ENCODE measurements at regions not wholly inside any gene's neighbourhood (a gene's known extent, or its start where the extent isn't known, plus 50 kb on each side); places are given as distances from the start of the nearest gene placed in this dataset.
"Not testable (repeated sequence)": the region's sequence is repeated elsewhere in the genome, so short reads cannot be mapped to it uniquely, and the experiment has no call there.

DNA sequence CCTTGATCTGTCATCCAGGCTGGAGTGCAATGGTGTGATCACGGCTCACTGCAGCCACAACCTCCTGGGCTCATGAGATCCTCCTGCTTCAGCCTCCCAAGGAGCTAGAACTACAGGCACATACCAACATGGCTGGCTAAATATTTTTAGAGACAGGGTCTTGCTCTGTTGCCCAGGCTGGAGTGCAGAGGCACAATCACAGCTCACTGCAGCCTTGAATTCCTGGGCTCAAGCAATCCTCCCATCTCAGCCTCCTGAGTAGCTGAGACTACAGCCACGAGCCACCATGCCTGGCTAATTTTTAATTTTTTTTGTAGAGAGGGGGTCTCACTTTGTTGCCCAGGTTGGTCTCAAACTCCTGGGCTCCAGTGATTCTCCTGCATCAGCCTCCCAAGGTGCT is 106.3 kb upstream of the ZNF536 start:
- not testable (repeated sequence) for H3K9me3 Mint-ChIP-seq; DNase-seq; H3K36me3 Mint-ChIP-seq (ENCODE audit: low read depth); H3K4me3 Mint-ChIP-seq; ATAC-seq; H3K27ac Mint-ChIP-seq; H3K4me1 Mint-ChIP-seq
- H3K27me3 Mint-ChIP-seq, result peaks cover 15% of the 10 kb centered on the region

- Mint-ChIP-seq H3K27ac (no peak overlapping the region), H3K36me3 (ENCODE audit: low read depth) (no peaks in the 10 kb centered on the region)
- ATAC-seq, result no peak
Observed at GRCh38 chr19:30266687-30267086, 105.5 kb upstream of the ZNF536 start.

DNA sequence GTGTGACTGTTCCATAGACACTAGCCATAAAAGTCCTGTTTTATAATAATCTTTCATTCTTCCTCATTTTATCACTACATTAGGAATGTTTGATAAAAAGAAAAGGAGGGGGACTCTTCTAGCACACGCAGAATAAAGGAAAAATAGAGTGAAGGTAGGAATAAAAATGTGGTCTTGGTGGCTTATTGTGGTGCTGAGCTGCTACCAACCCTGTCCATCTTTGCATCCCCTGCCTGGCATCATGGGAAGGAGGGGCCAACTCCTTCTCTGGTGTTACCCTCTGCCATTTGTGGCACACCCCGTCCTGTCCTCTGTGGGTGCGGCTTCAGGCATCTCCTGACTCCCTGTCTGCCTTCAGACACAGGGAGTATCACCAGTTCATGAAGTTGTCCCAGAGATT is 104.9 kb upstream of the ZNF536 start:
- peaks cover 5% of the 10 kb centered on the region for H3K9me3 Mint-ChIP-seq
- ATAC-seq, result no peak
- peaks cover 15% of the 10 kb centered on the region for H3K27me3 Mint-ChIP-seq
- no peak for DNase-seq
- H3K4me1 Mint-ChIP-seq, result no peaks in the 10 kb centered on the region
- no peak overlapping the region for H3K4me3 Mint-ChIP-seq
- no peaks in the 10 kb centered on the region for H3K36me3 Mint-ChIP-seq (ENCODE audit: low read depth)
- H3K27ac Mint-ChIP-seq, result no peak overlapping the region

More at GRCh38 chr19:30266687-30267086, 105.5 kb upstream of the ZNF536 start:
- no peak for DNase-seq
- H3K4me1 Mint-ChIP-seq, result no peaks in the 10 kb centered on the region
- no peak overlapping the region for H3K4me3 Mint-ChIP-seq
- peaks cover 4% of the 10 kb centered on the region for H3K9me3 Mint-ChIP-seq
- peaks cover 15% of the 10 kb centered on the region for H3K27me3 Mint-ChIP-seq

GRCh38 chr19:30268601-30269000 is 103.6 kb upstream of the ZNF536 start:
- Mint-ChIP-seq H3K4me3 (no peak overlapping the region), H3K4me1 (no peaks in the 10 kb centered on the region), H3K36me3 (ENCODE audit: low read depth) (no peaks in the 10 kb centered on the region), H3K27ac (no peak overlapping the region), H3K27me3 (peaks cover 17% of the 10 kb centered on the region), H3K9me3 (peaks cover 15% of the 10 kb centered on the region)
- DNase-seq (no peak), ATAC-seq (no peak)

GRCh38 chr19:30269638-30270037 is 102.5 kb upstream of the ZNF536 start:
- no peaks in the 10 kb centered on the region for H3K36me3 Mint-ChIP-seq (ENCODE audit: low read depth)
- no peak overlapping the region for H3K27ac Mint-ChIP-seq
- no peak for ATAC-seq
- peaks cover 13% of the 10 kb centered on the region for H3K27me3 Mint-ChIP-seq
- H3K4me1 Mint-ChIP-seq, result no peaks in the 10 kb centered on the region
- no peak for DNase-seq
- no peak overlapping the region for H3K4me3 Mint-ChIP-seq
- H3K9me3 Mint-ChIP-seq, result peaks cover 16% of the 10 kb centered on the region

- no peak overlapping the region for H3K4me3 Mint-ChIP-seq
- no peak for DNase-seq
- ATAC-seq, result no peak
- H3K27ac Mint-ChIP-seq, result no peak overlapping the region
- no peaks in the 10 kb centered on the region for H3K4me1 Mint-ChIP-seq
- H3K36me3 Mint-ChIP-seq (ENCODE audit: low read depth), result no peaks in the 10 kb centered on the region
- H3K9me3 Mint-ChIP-seq, result peaks cover 16% of the 10 kb centered on the region
- peaks cover 3% of the 10 kb centered on the region for H3K27me3 Mint-ChIP-seq
Observed at GRCh38 chr19:30271816-30272215, 100.4 kb upstream of the ZNF536 start.

- H3K36me3 Mint-ChIP-seq (ENCODE audit: low read depth), result no peaks in the 10 kb centered on the region
- no peaks in the 10 kb centered on the region for H3K4me1 Mint-ChIP-seq
- H3K4me3 Mint-ChIP-seq, result no peak overlapping the region
- H3K9me3 Mint-ChIP-seq, result peaks cover 16% of the 10 kb centered on the region
- no peak overlapping the region for H3K27ac Mint-ChIP-seq
- no peak for ATAC-seq
- DNase-seq, result no peak
- peaks cover 2% of the 10 kb centered on the region for H3K27me3 Mint-ChIP-seq
Observed at GRCh38 chr19:30272554-30272953, 99.6 kb upstream of the ZNF536 start.

DNA sequence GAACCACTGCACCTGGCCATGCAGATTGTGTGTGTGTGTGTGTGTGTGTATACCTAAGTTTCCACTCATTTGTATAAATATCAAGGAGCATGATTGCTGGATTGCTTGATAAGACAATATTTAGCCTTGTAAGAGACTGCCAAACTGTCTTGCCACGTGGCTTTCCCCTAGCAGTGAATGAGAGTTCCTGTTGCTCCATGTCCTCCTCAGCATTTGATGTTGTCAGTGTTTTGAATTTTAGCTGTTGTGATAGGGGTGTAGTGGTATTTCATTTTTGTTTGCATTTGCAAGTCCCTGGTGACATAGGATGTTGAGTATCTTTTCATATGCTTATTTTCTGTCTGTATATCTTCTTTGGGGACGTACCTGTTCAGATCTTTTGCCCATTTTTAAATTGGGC is 99.0 kb upstream of the ZNF536 start:
- ATAC-seq (no peak), DNase-seq (no peak)
- Mint-ChIP-seq H3K4me1 (no peaks in the 10 kb centered on the region), H3K27me3 (peaks cover 2% of the 10 kb centered on the region), H3K9me3 (peaks cover 16% of the 10 kb centered on the region), H3K36me3 (ENCODE audit: low read depth) (no peaks in the 10 kb centered on the region), H3K27ac (no peak overlapping the region), H3K4me3 (no peak overlapping the region)

- Mint-ChIP-seq H3K27ac (no peak overlapping the region), H3K9me3 (peaks cover 13% of the 10 kb centered on the region), H3K4me1 (no peaks in the 10 kb centered on the region), H3K4me3 (no peak overlapping the region), H3K36me3 (ENCODE audit: low read depth) (no peaks in the 10 kb centered on the region), H3K27me3 (peaks cover 2% of the 10 kb centered on the region)
- ATAC-seq (no peak), DNase-seq (no peak)
Observed at GRCh38 chr19:30274987-30275386, 97.2 kb upstream of the ZNF536 start.

GRCh38 chr19:30276011-30276882 is 95.9 kb upstream of the ZNF536 start:
- no peaks in the 10 kb centered on the region for H3K36me3 Mint-ChIP-seq (ENCODE audit: low read depth)

GRCh38 chr19:30276883-30277280 is 95.3 kb upstream of the ZNF536 start:
- no peak overlapping the region for H3K27ac Mint-ChIP-seq
- H3K36me3 Mint-ChIP-seq (ENCODE audit: low read depth), result no peaks in the 10 kb centered on the region
- peaks cover 2% of the 10 kb centered on the region for H3K27me3 Mint-ChIP-seq
- H3K9me3 Mint-ChIP-seq, result peaks cover 13% of the 10 kb centered on the region
- no peak overlapping the region for H3K4me3 Mint-ChIP-seq
- ATAC-seq (no peak), DNase-seq (no peak)
- no peaks in the 10 kb centered on the region for H3K4me1 Mint-ChIP-seq

More at GRCh38 chr19:30276011-30276882, 95.9 kb upstream of the ZNF536 start:
- DNase-seq, result no peak
- Mint-ChIP-seq H3K4me1 (no peaks in the 10 kb centered on the region), H3K27ac (no peak overlapping the region), H3K27me3 (peaks cover 2% of the 10 kb centered on the region), H3K4me3 (no peak overlapping the region), H3K9me3 (peaks cover 13% of the 10 kb centered on the region)
- no peak for ATAC-seq

- H3K27me3 Mint-ChIP-seq, result peaks cover 3% of the 10 kb centered on the region
- ATAC-seq, result no peak
Observed at GRCh38 chr19:30277941-30278881, 94.0 kb upstream of the ZNF536 start.

DNA sequence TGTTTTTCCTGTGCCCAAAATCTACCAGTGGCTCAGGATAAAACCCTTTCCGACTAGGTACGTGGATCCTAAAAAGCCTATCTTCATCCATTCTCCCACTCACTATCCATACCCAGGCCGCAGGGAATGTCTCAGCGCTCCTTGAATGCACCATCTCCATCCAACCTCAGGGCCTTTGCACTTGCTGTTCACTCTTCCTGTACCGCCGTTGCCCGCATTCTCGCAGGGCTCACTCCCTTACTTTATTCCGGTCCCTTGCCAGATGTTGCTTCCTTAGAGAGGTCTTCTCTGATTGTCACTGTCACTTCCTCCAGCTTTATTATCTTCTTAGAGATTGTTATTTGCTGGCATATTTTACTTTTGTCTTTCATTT is 93.3 kb upstream of the ZNF536 start:
- no peaks in the 10 kb centered on the region for H3K4me1 Mint-ChIP-seq
- H3K27me3 Mint-ChIP-seq, result peaks cover 3% of the 10 kb centered on the region
- H3K27ac Mint-ChIP-seq, result no peak overlapping the region
- DNase-seq (no peak), ATAC-seq (no peak)
- no peaks in the 10 kb centered on the region for H3K36me3 Mint-ChIP-seq (ENCODE audit: low read depth)
- H3K4me3 Mint-ChIP-seq, result no peak overlapping the region
- no peaks in the 10 kb centered on the region for H3K9me3 Mint-ChIP-seq

More at GRCh38 chr19:30277941-30278881, 94.0 kb upstream of the ZNF536 start:
- Mint-ChIP-seq H3K27ac (no peak overlapping the region), H3K4me1 (no peaks in the 10 kb centered on the region), H3K4me3 (no peak overlapping the region), H3K9me3 (peaks cover 5% of the 10 kb centered on the region), H3K36me3 (ENCODE audit: low read depth) (no peaks in the 10 kb centered on the region)
- no peak for DNase-seq

GRCh38 chr19:30280018-30280417 is 92.2 kb upstream of the ZNF536 start:
- H3K27me3 Mint-ChIP-seq, result peaks cover 3% of the 10 kb centered on the region
- H3K4me1 Mint-ChIP-seq, result no peaks in the 10 kb centered on the region
- no peak overlapping the region for H3K4me3 Mint-ChIP-seq
- H3K9me3 Mint-ChIP-seq, result no peaks in the 10 kb centered on the region
- DNase-seq (no peak), ATAC-seq (no peak)
- H3K36me3 Mint-ChIP-seq (ENCODE audit: low read depth), result no peaks in the 10 kb centered on the region
- H3K27ac Mint-ChIP-seq, result no peak overlapping the region

- DNase-seq, result no peak
- no peak overlapping the region for H3K27ac Mint-ChIP-seq
- no peaks in the 10 kb centered on the region for H3K4me1 Mint-ChIP-seq
- no peaks in the 10 kb centered on the region for H3K36me3 Mint-ChIP-seq (ENCODE audit: low read depth)
- no peak for ATAC-seq
- H3K9me3 Mint-ChIP-seq, result peaks cover 9% of the 10 kb centered on the region
- H3K27me3 Mint-ChIP-seq, result peaks cover 4% of the 10 kb centered on the region
- no peak overlapping the region for H3K4me3 Mint-ChIP-seq
Observed at GRCh38 chr19:30281906-30282305, 90.3 kb upstream of the ZNF536 start.
